ENCODE measurements at regions not wholly inside any gene's neighbourhood (a gene's known extent, or its start where the extent isn't known, plus 50 kb on each side); places are given as distances from the start of the nearest gene placed in this dataset.

DNA sequence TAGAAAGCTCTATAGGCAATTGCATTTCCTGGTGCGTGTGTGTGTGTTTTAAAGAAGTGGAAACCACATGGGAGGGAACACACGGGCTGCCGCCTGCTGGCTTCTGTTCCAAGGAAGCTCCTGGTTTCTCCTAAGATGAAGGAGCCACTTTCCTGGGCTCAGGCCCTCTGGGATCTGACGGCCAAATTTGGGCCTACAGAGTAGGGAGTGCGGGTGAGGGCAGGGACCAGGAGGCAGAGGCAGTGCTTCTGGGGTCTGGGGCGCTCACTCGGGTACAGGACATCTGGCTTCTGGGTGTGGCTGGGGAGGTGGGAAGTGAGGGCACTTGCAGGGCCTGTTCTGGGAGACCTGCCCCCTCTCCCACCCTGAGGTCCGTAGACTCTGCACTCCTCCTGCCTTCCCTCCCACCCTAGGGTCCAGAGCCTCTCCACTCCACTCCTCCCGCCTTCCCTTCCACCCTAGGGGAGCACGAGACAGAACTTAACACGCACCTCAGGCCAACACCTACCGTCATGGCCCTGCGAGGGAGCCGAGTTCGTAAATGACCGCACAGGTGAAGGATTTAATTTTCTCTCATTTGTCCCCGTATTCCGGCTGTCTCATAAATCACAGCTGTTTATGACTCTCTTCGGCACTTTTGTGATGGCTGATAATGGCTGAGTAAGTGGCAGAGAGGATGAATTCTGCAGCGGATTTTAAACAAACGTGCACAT is 127.7 kb downstream of the KIF26A start:
- TF ChIP-seq, protein P1, sequence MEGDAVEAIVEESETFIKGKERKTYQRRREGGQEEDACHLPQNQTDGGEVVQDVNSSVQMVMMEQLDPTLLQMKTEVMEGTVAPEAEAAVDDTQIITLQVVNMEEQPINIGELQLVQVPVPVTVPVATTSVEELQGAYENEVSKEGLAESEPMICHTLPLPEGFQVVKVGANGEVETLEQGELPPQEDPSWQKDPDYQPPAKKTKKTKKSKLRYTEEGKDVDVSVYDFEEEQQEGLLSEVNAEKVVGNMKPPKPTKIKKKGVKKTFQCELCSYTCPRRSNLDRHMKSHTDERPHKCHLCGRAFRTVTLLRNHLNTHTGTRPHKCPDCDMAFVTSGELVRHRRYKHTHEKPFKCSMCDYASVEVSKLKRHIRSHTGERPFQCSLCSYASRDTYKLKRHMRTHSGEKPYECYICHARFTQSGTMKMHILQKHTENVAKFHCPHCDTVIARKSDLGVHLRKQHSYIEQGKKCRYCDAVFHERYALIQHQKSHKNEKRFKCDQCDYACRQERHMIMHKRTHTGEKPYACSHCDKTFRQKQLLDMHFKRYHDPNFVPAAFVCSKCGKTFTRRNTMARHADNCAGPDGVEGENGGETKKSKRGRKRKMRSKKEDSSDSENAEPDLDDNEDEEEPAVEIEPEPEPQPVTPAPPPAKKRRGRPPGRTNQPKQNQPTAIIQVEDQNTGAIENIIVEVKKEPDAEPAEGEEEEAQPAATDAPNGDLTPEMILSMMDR (IDR thresholded peaks at IDR 0.05), result no peak
- TF ChIP-seq ZFX (IDR thresholded peaks at IDR 0.05; ENCODE audit: borderline replicate concordance), result no peak

Measured in 22Rv1 (cell line).